GM18868 (cell line): ENCODE measurements at regions not wholly inside any gene's neighbourhood (a gene's known extent, or its start where the extent isn't known, plus 50 kb on each side); places are given as distances from the start of the nearest gene placed in this dataset.

Experiments
- ATAC-seq: cut with Tn5 transposase; IDR thresholded peaks from one replicate; pipeline ENCODE4 v1.9.1; 2021; ENCODE audit warnings: mild to moderate bottlenecking, moderate library complexity; ENCODE audit not compliant: unreplicated experiment

DNA sequence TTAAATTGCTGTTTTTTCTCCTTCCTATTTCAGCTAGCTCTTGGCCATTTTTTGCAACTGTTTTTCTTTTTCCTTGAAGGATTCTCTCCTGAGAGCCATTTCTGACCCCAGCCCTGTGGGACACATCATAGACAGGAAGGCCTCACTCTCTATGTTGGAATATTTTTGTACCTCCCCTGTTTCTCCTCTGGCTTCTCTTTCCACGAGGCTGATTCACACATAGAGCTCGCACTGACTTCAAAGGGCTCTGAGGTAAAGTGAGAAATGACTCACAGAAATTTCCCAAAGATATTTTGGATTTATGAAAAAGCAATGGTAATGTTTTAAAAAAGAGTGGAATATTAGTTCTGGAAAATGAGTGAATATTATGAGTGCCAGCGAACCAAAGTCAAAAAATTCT is 181.7 kb upstream of the IGFBP7 start:
- no peak for ATAC-seq

DNA sequence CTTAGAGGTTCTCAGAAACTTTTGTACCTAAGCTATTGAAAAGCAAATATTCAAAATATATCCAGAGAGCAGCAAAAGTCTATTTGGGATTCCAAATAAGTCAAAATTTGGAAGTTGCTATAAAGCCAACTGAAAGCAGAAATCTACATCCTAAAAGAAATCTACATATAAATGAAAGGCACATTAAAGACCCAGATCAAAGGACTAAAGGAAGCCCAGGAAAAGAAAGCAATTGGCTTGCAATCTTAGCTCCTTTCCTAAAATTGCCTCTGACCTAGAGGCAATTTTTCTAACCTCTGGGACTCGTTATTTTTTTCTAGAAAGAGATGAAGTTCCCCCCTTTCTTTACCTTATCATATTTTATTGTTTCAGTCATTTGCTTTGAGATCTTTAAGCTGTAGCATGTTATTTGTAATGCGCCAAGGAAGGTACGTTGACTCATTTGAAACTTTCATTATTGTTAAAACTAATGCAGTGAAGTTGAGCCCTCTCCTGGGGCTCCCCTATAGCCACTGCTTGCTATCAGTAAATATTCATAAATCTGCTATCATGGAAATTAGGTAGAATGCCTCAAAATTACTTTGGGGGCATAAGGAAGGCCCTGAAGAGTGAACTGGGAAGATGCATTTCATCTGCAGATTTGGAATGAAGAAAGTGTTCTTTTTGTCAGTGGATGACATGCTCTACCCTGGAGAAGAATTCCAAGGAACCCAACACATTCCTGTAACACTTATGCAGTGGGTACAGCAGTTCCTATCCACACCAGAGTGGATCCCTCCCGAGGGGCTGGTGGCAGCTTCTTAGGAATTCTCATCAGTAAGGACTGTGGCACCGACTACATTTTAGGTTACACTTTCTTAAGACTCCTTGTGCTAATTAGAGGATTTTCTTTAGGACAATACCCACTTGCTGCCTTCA is 177.8 kb upstream of the IGFBP7 start:
- peak; percentile 42 for ATAC-seq

DNA sequence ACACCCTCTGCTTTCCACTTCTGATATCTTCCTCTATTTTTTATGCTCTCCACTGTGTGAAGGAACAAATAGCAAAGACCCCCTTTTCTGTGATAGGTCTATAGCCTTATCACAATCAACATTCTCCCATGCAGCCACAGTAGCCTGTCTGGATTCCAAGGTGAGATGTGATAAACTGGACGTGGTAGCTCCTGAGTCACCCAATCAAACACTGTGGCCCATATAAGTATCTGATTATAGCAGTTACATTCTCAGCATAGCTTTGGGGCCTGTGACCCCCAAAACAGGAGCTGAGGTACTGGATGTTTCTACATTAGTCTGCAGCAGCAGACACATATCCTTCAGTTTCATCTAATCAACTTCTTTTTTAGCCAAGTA is 172.7 kb upstream of the IGFBP7 start:
- no peak for ATAC-seq

DNA sequence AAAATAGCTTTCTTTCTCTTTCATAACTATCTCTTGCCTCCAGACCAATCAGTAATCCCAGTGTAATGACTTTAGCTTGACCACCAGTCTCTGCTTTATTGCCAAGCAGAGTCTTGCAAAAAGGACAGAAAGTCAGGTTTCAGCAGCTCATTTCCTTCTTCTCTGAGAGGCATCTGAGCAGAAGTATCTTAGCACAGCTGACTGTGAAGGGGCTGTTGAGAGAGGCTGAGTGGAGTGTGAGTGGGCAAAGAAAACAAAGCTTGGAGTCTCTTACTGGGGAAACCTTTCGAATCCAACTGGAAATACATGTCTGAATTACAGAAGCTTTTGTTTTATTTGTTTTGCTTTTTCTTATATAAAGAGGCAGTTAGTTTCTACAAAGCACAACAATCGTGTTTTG is 170.3 kb upstream of the IGFBP7 start:
- ATAC-seq, result no peak

DNA sequence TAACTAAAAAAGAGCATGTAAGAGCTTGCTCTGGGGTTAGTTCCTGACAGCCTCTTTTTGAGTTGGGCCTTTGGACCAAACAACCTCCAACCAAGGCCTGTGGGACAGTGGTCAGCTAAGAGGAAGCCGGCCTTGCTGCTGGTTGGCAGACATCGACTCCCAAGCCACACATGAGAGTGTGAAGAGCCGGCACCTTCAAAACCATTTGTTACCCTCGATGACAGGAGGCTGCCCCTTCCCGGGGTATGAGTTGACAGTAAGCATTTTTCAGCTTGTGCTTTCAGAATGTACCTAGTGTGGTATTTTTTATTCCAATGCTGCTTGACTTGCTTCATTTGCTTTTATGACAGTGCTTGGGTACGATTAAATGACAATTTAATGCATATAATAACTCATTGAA is 168.6 kb upstream of the IGFBP7 start:
- no peak for ATAC-seq

DNA sequence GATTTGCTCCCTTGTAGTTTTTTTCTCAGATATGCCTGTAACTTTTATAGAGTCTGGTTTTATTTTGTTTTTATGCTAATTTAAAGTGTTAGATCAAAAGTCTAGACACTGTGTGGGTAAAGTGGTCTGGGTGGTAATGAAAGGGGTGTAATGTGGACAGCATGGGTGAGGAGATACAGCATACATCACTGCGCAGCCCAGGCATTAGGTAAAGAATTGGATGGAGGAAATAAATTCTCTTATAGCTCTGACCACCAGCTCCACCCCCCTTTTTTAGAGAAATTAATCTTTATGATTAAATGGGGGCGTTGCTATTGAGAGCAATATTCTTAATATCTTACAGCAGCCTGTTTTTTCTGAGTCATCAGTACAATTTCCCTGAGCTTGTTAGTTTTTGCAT is 163.9 kb upstream of the IGFBP7 start:
- ATAC-seq, result no peak

DNA sequence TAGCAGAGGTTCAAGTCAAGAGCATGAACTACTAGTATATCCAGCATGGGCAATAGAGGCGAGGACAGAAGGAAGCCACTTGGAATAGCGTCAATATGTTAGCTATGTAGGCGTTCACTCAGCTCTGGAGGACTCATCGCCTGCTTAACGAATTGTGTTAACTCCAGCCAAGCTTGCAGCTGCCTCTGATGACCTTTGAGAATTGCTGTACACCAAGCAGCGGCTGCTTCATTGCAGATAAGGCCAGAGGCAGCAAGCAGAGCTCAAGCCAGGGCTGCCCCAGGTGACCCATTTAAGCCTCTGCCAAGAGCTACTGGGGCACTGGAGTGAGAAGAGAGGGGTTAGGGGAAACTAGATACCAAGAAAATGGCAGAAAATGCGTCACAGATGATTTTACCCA is 160.2 kb upstream of the IGFBP7 start:
- ATAC-seq, result no peak

DNA sequence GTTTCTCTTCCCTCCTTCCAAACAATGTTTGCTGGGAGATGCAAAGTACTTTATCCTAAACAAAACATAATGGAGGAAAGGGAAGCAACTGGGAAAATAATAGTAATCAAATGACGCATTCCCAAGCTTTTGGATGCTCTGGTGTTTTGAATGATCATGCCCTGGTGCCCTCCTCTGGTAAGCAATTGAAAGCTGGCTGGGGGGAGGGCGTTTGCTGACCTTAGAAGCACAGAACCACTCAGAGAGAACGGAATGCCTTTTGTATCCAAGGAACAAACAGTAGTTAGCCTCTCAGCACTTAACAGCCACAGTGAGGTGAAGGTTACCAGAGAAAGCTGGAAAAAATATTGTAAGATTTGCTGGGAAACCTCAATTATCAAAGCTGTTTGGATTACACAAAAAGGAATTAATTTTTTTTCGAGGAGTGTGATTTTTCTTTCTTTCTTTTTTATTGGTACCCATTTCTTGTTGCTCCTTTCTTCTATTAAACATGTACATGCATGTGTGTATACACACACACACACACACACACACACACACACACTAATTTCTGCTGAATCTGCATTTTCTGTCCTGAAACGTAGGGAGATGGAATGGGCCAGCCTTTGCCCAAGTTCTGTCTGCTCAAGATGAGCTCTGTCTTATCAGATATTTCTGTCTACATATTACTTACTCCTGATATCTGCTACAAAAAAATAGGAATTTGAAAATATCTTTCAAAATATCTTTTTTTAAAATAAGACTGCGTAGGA is 155.8 kb upstream of the IGFBP7 start:
- ATAC-seq, result no peak

DNA sequence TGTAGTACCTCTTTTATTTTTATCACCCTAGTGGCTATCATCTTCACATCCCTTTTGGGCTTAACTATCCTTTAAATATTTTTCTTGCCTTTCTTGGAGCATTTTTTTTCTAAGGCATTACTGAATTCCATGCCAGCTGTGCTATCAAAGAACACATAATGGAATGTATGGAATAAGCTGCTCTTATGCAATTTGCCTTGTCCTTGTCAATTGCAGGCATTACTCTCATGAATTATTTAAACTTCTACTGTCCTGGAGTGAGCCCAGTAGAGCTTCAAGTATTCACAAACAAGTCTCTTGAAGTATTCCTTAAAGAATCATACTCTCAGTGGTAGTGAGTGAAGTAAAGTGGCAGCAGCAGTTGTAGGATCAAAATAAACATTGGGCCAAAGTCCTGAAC is 144.6 kb upstream of the IGFBP7 start:
- no peak for ATAC-seq

DNA sequence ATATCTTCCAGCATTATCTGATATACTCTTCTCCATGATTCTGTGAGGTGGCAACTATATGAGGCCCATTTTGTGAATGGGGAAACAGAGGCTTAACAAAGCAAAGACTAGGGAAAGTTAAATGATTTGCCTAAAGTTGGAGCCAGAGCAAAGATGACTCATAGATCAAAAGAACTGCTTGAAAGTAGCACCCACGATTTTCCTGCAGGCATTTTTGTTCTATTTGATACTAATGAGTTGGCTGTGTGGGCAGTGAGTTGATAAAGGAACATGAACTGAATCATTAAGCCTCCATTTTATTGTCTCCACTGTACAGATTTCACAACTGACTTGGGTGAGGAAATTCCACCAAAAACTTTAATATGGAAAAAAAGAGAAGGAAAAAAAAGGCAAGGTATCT is 138.9 kb upstream of the IGFBP7 start:
- ATAC-seq, result no peak

DNA sequence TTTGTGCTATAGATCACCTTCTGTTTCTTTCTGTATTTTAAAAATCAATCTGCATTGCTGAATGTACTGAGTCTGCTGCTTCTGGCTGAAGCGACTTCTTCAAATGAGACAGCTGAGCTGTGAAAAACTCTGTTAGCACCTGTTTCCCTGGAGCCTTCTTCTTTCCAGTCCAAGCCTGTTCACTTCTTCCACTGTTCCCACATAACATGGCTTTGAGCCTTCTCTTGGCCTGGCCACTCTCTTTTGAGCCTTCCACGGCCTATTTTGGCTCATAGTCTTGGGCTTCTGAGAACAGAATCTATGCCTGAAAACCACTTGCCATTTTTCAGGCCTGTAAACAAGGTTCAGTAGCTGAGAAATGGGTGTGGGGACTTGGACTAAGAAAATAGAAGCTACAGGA is 132.9 kb upstream of the IGFBP7 start:
- ATAC-seq, result no peak

DNA sequence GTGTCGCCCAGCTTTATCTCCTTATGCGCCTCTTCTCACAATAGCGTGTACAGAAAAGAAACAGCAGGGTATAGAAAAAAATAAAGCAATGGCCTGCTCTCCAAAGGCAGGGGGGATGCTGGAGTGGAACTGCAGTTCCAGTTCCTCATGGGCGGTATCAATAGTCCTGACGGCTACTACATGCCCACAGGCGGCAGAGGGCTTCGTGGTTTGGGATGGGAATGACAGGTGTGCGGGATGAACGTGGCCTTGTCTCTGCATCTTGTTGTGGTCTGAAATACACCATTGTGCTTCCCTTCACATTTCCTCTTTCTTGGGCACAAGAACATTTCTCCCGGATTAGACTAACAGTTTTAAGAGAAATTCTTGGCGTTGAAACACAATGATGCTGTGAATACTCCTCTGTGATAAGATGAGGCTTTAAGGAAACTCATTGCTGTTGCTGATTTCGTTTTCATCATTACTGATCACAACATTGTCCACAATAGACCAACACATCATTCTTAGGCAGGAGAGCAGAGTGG is 124.1 kb upstream of the IGFBP7 start:
- ATAC-seq, result no peak

DNA sequence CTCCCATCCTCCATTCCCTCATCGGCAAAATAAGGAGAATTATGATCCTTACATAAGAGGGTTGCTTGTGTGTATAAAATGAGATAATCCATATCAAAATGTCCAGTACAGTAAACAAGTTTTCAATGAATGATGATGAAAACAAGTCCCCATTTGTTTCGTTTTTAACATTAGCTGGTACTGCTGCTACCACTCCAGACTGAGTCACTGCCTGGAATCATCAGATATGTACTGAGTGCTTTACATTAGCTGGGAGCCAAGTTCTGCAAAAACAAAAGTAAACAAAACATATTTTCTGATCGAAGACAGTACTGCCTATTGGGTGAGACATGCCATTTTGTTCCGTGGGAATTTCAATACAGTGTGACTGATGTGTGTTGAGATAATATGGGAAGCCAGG is 123.2 kb upstream of the IGFBP7 start:
- ATAC-seq, result no peak

DNA sequence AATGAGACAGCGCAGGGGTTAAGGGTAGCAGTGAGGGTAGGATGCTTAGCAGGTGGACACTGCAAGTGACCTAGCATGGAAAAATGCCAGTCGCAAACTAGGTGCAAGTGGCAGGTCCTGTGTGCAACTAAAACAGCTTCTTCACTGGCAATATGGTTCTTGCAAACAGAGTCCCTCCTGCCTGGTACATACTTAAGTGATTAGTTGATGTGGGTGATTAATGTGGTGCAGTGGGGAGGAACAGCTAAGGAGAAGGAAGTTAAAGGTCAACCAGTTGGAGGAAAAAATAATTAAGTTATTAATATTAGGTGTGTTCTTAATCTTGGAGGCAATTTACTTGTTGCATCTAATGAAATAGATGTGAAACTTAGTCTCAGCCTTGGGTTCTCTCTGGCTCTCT is 121.6 kb upstream of the IGFBP7 start:
- no peak for ATAC-seq

DNA sequence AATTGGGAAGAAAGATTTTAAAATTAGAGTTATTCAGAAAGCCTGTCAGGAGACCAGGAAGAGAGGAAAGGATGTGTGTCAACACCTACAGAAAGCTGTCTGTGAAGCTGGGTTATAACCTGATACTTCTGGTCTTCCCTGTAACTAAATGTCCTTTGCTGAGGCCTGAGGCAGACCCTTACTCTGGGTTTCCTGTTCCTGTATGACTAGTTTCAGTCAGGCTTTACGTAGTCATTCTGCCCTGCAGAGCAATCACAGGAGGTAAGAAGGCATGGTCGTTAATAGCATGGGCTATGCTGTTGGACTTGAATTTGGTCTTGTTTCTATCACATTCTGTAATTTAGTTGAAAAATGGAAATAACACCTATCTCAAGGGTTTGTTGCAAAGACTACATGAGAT is 110.5 kb upstream of the IGFBP7 start:
- ATAC-seq, result no peak

DNA sequence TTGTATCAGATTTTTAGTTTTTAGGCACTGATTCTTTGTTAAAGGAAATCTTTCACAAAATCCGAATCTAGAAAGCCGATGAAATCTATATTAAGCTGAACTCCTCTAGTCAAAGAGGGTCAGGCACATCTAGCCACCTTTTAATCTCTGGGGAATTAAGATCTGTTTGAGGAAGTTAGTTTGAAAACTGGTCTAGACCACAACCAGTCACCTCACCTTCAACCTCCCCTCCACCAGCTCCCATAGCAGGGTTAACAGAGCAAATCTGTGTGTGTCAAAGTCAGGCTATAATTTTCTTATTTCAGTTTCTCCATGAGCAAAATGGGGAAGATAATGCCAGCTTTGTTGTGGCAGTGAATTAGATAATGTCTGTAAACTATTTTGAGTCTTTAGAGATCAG is 110.0 kb upstream of the IGFBP7 start:
- ATAC-seq, result no peak

DNA sequence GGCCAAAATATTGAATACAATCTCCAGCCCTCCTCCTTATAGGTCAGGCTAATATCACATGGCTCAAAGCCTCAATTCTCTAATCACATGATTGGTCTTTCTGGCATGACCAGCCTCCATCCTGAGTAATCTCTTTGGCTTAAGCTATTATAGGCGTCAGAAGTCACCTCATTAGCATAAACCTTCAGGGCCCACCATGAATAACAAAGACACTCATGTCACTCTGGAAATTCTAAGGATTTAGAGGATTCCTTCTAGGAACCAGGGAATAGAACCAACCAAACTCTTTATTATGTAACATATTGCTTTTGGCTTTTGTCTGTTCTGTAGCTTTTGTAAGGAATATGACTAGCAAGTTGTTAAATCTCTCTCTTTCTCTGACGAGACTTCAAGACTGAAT is 109.2 kb upstream of the IGFBP7 start:
- ATAC-seq, result no peak

DNA sequence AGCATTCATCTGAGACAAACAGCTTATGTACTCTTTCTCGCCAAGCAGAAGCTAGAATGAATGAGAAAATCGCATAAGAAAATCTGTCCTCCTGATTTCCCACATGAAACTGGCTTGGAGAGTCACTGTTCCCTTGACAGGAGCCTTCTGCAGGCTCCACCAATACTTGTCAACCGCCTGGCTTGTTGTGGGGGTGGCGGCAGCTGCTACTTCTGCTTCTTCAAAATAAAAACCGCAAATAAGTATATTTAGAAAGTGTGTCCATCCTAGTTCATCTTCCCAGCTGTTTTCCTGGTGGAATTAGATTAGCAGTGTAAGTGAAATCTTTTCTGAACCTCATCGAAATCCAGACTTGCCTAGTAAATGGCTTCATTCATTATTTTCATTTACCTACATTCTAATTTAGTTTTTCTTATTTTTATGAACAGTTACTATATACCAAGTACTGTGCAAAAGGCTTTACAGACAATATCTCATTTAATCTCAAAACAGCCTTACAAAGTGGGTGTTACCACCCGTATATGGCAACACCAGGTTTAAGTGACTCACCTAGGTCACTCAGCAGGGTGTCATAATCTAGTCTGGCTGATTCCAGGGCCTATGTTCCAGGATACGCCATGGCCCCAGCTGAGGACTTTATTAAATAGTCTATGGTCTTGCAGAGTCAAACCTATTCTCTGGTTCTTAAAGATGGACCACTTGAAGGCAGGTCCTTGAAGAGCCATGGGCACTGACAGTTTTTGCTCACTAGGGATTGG is 104.6 kb upstream of the IGFBP7 start:
- no peak for ATAC-seq

DNA sequence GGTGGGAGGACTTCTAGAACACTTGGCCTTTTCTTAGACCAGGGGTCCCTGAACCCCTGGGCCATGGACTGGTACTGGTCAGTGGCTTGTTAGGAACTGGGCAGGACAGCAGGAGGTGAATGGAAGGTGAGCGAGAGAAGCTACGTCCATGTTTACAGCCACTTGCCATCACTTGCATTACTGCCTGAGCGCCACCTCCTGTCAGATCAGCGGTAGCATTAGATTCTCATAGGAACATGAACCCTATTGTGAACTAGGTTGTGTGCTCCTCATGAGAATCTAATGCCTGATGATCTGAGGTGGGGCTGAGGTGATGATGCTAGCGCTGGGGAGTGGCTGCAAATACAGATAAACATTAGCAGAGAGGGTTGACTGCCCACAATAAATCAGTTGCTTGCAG is 100.9 kb upstream of the IGFBP7 start:
- ATAC-seq, result no peak

DNA sequence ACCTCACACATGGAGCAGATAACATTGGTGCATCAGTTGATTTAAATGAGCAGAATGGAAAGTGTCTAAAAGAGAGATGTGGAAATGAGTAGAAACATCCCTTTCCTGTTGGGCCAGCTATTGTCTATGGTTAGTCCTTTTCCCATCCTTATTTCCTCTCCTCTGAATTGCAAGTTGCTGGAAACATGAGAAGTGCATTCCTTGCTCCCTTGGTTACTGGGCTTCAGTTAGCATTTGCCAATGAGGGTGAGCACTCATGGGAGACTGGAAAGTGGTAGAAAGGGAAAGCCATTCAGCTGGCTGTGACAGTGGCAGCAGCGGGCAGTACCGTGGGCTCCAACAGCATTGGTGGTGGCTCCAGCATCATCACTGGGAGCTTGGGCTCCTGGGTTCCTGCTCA is 96.0 kb upstream of the IGFBP7 start:
- no peak for ATAC-seq

DNA sequence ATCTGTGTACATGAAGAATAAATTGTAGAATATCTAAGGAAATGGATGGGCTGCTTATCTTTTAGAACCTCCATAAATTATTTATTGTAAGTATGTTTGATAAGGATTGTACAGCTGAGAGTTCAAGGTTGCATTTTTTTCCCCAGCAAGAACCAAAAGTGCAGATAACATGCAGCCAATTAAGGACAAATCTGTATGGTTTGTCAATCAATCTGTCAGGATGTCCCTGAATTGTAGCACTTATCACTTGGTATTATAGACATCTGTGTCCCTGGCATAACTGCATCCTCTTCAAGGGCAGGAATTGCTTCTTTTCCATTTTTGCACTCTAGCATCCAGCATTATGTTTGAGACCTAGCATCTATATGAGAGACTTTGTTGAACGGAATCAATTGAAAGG is 95.4 kb upstream of the IGFBP7 start:
- no peak for ATAC-seq
